Right atrium auricular region (tissue), 2 donors: ENCODE measurements at regions not wholly inside any gene's neighbourhood (a gene's known extent, or its start where the extent isn't known, plus 50 kb on each side); places are given as distances from the start of the nearest gene placed in this dataset.

ENCODE experiments used
- DNase-seq: peaks from one replicate; pipeline ENCODE4 v3.0.0-alpha.2; 2019; ENCODE audit warnings: low spot score
- H3K27ac ChIP-seq, 2 donors: fragments of 200-600 bp; sonication (generic); 1 replicate in 1 of 2; 2 replicates in 1 of 2; pipeline ENCODE4 v1.5.1; 2016 to 2019
- H3K27me3 ChIP-seq, 2 donors: fragments of 200-600 bp; sonication (generic); one replicate each; pipeline versions ENCODE4 v1.5.1 to v1.6.0; 2017 to 2019
- H3K36me3 ChIP-seq: fragments of 200-600 bp; sonication (generic); one replicate; pipeline ENCODE4 v1.5.1; 2016
- H3K4me1 ChIP-seq, 2 donors: fragments of 200-600 bp; sonication (generic); one replicate each; pipeline versions ENCODE4 v1.5.1 to v1.6.0; 2017 to 2019
- H3K4me3 ChIP-seq, 2 donors: fragments of 200-600 bp; sonication (generic); 1 replicate in 1 of 2; 2 replicates in 1 of 2; pipeline ENCODE4 v1.5.1; 2017 to 2019; ENCODE audit warnings: mild to moderate bottlenecking in 1 of 2, moderate library complexity in 1 of 2
- H3K9me3 ChIP-seq, 2 donors: fragments of 200-600 bp; sonication (generic); one replicate each; pipeline ENCODE4 v1.5.1; 2019
- CTCF ChIP-seq, 2 donors: fragments of 200-600 bp; sonication (generic); IDR thresholded peaks; one replicate each; pipeline ENCODE4 v1.5.1; 2019; ENCODE audit warnings: antibody characterized with exemption in 2 of 2

DNA sequence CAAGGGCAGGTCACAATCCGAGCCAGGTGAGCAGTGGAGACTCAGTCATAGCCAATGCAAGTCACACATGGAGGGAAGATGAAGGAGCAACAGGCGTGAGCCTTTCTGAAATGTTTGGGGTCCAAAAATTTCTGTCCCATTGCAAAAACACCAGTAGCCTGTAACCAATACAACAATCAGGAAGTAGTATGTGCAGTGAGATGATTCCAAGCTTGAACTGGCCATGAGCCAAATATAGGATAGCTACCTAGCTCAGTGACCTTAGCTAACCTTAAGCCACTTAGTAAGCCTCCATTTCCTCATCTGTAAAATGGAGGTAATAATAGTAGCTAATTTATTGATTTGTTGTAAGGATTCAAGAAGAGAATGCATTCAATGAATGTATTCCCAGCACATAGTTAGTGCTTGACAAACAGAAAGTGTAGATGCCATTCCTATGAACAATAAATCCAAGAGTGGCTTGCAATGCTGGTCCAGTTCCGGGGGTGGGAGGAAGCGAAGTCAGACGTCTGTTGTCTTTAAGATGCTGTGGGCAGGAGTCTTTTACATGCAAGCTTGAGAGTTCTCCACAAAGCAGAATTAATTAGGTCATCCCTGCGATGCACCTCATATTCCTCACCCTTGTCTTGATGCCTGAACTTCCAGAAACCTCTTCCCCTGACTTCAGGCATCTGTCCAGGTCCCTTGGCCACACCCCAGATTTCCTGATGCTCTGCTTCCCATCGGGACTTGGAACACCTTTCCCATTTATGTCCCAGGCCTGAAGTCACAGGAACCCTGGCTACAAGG is 195.7 kb upstream of the UBL3 start:
- no peaks in the 10 kb centered on the region for H3K36me3 ChIP-seq
- no peak overlapping the region for H3K4me3 ChIP-seq
- no peaks in the 10 kb centered on the region for H3K4me1 ChIP-seq
- no peaks in the 10 kb centered on the region for H3K27me3 ChIP-seq
- no peak for TF ChIP-seq CTCF (IDR thresholded peaks at IDR 0.05)
- DNase-seq: no peak
- H3K9me3 ChIP-seq: no peaks in the 10 kb centered on the region
- H3K27ac ChIP-seq: no peak overlapping the region

GRCh38 chr13:30044932-30045331 is 194.5 kb upstream of the UBL3 start:
- no peak for TF ChIP-seq CTCF (IDR thresholded peaks at IDR 0.05)

DNA sequence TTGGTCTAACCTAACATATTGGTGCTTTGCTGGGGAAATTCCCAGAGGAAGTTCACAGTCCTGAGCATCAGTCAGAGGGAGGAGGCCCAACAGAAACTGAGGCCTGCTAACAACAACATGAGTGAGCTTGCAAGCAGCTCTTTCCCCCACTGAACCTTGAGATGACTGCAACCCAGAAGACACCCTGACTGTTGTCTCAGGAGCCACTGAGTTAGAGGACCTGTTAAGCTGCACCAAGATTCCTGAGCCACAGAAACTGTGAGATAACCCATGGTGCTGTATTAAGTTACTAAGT is 193.2 kb upstream of the UBL3 start:
- Histone ChIP-seq H3K4me1 (no peaks in the 10 kb centered on the region), H3K4me3 (no peak overlapping the region), H3K9me3 (no peaks in the 10 kb centered on the region), H3K27ac (no peak overlapping the region), H3K36me3 (no peaks in the 10 kb centered on the region), H3K27me3 (no peaks in the 10 kb centered on the region)
- DNase-seq: no peak
- TF ChIP-seq CTCF (IDR thresholded peaks at IDR 0.05): no peak

More at GRCh38 chr13:30044932-30045331, 194.5 kb upstream of the UBL3 start:
- H3K4me3 ChIP-seq: no peak overlapping the region
- no peaks in the 10 kb centered on the region for H3K27me3 ChIP-seq
- H3K36me3 ChIP-seq: no peaks in the 10 kb centered on the region
- DNase-seq: no peak
- H3K9me3 ChIP-seq: no peaks in the 10 kb centered on the region
- no peak overlapping the region for H3K27ac ChIP-seq
- H3K4me1 ChIP-seq: no peaks in the 10 kb centered on the region

- H3K27ac ChIP-seq: no peak overlapping the region
- TF ChIP-seq CTCF (IDR thresholded peaks at IDR 0.05): no peak
- DNase-seq: no peak
Measured at GRCh38 chr13:30042891-30043630, 192.6 kb upstream of the UBL3 start.

DNA sequence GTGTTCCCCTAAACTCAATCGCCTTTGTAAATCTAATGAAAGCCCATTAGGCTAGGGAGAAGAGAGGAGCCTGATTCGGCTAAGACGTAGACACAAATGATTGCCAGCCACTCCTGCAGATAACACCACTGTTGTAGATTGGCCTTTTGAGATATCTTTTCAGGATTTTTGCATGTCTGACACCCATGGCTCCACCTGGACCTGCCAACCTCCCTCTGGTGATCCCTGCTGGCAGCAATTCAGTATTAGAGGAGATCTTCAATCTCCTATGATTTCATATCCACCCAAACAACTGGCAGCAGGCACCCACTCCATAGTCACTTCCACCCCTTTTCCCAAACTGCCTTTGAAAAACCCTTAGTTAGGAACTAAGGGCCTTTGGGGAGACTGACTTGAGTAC is 191.9 kb upstream of the UBL3 start:
- no peak for DNase-seq
- no peak overlapping the region for H3K27ac ChIP-seq
- H3K9me3 ChIP-seq: no peaks in the 10 kb centered on the region
- no peak overlapping the region for H3K4me3 ChIP-seq
- H3K36me3 ChIP-seq: no peaks in the 10 kb centered on the region
- H3K27me3 ChIP-seq: no peaks in the 10 kb centered on the region
- H3K4me1 ChIP-seq: no peaks in the 10 kb centered on the region
- TF ChIP-seq CTCF (IDR thresholded peaks at IDR 0.05): no peak

More at GRCh38 chr13:30042891-30043630, 192.6 kb upstream of the UBL3 start:
- Histone ChIP-seq H3K4me3 (no peak overlapping the region), H3K27me3 (no peaks in the 10 kb centered on the region), H3K4me1 (no peaks in the 10 kb centered on the region), H3K9me3 (no peaks in the 10 kb centered on the region), H3K36me3 (no peaks in the 10 kb centered on the region)
